HEK293 (cell line): ENCODE measurements at regions not wholly inside any gene's neighbourhood (a gene's known extent, or its start where the extent isn't known, plus 50 kb on each side); places are given as distances from the start of the nearest gene placed in this dataset.

ENCODE experiments used
- CTCF ChIA-PET: fragments of 350-600 bp; formaldehyde crosslinking; extraction: SDS; loops from one replicate; lab custom pipeline; 2021; ENCODE audit warnings: antibody characterized with exemption; lab: Yijun Ruan, JAX
- POLR2A ChIA-PET: fragments of 300-600 bp; formaldehyde crosslinking; extraction: SDS; loops from one replicate; lab custom pipeline; 2020; ENCODE audit warnings: antibody characterized with exemption, inconsistent platforms; lab: Yijun Ruan, JAX
- H3K27ac ChIP-seq: fragments of 200-500 bp; sonication (Bioruptor generic); 2 replicates; pipeline ENCODE4 v1.5.1; 2014; ENCODE audit warnings: low read depth, low read length, control low read depth, inconsistent platforms; ENCODE audit errors: extremely low read depth
- H3K36me3 ChIP-seq, 2 experiments: fragments of 200-500 bp in 1 of 2; sonication (Bioruptor generic) in 1 of 2; 1 replicate in 1 of 2; 2 replicates in 1 of 2; pipeline ENCODE4 v1.5.1; 2014 to 2017; ENCODE audit warnings: inconsistent platforms in 2 of 2, low read length in 2 of 2; ENCODE audit not compliant: control insufficient read depth in 2 of 2, insufficient read depth in 1 of 2
- H3K4me1 ChIP-seq: fragments of 200-500 bp; sonication (Bioruptor generic); 2 replicates; pipeline ENCODE4 v1.5.1; 2014; ENCODE audit warnings: mild to moderate bottlenecking, low read length, inconsistent platforms; ENCODE audit not compliant: control insufficient read depth, insufficient read depth
- H3K4me3 ChIP-seq: 2 replicates; pipeline ENCODE4 v1.5.1; 2011; ENCODE audit warnings: low read depth, mild to moderate bottlenecking, control low read depth, low read length, moderate library complexity
- H3K9me3 ChIP-seq: fragments of 200-500 bp; sonication (Bioruptor generic); 2 replicates; pipeline ENCODE4 v1.5.1; 2014; ENCODE audit warnings: low read depth, low read length, inconsistent platforms; ENCODE audit not compliant: control insufficient read depth, insufficient read depth
- BCL11A ChIP-seq: fragments of 450-650 bp; formaldehyde crosslinking; IDR thresholded peaks from 2 replicates; pipeline ENCODE4 v1.5.1; 2016; ENCODE audit warnings: low read depth, missing biosample characterization, missing genetic modification characterization
- BCL11B ChIP-seq: fragments of 450-650 bp; formaldehyde crosslinking; IDR thresholded peaks from 2 replicates; pipeline ENCODE4 v1.5.1; 2016; ENCODE audit warnings: low read depth, missing biosample characterization, missing genetic modification characterization
- HIC1 ChIP-seq: fragments of 450-650 bp; formaldehyde crosslinking; IDR thresholded peaks from 2 replicates; pipeline ENCODE4 v1.5.1; 2016; ENCODE audit warnings: missing biosample characterization, missing genetic modification characterization
- KLF10 ChIP-seq: fragments of 450-650 bp; IDR thresholded peaks from 2 replicates; pipeline ENCODE4 v1.5.1; 2018; ENCODE audit warnings: missing biosample characterization, mild to moderate bottlenecking, missing genetic modification characterization
- KLF8 ChIP-seq: fragments of 450-650 bp; formaldehyde crosslinking; IDR thresholded peaks from 2 replicates; pipeline ENCODE4 v1.5.1; 2016; ENCODE audit warnings: missing biosample characterization, missing genetic modification characterization
- SCRT1 ChIP-seq: fragments of 450-650 bp; formaldehyde crosslinking; IDR thresholded peaks from 2 replicates; pipeline ENCODE4 v1.5.1; 2016; ENCODE audit warnings: missing biosample characterization, missing genetic modification characterization, borderline replicate concordance
- SP2 ChIP-seq: fragments of 450-650 bp; formaldehyde crosslinking; IDR thresholded peaks from 2 replicates; pipeline ENCODE4 v1.5.1; 2016; ENCODE audit warnings: missing biosample characterization, missing genetic modification characterization
- ZNF133 ChIP-seq: fragments of 450-650 bp; formaldehyde crosslinking; IDR thresholded peaks from 2 replicates; pipeline ENCODE4 v1.5.1; 2016; ENCODE audit warnings: missing biosample characterization, missing genetic modification characterization
- ZNF138 ChIP-seq: fragments of 450-650 bp; formaldehyde crosslinking; IDR thresholded peaks from 2 replicates; pipeline ENCODE4 v1.5.1; 2016; ENCODE audit warnings: missing biosample characterization, missing genetic modification characterization, borderline replicate concordance
- ZNF148 ChIP-seq: fragments of 450-650 bp; formaldehyde crosslinking; IDR thresholded peaks from 2 replicates; pipeline ENCODE4 v1.5.0; 2017; ENCODE audit warnings: missing biosample characterization, missing genetic modification characterization, borderline replicate concordance
- ZNF280C ChIP-seq: fragments of 450-650 bp; formaldehyde crosslinking; IDR thresholded peaks from 2 replicates; pipeline ENCODE4 v1.5.1; 2016; ENCODE audit warnings: missing biosample characterization, missing genetic modification characterization
- ZNF280D ChIP-seq: fragments of 450-650 bp; formaldehyde crosslinking; IDR thresholded peaks from 2 replicates; pipeline ENCODE4 v1.5.1; 2016; ENCODE audit warnings: missing biosample characterization, missing genetic modification characterization
- ZNF292 ChIP-seq: fragments of 450-650 bp; formaldehyde crosslinking; IDR thresholded peaks from 2 replicates; pipeline ENCODE4 v1.5.1; 2016; ENCODE audit warnings: low read depth, missing biosample characterization, missing genetic modification characterization, borderline replicate concordance
- ZNF362 ChIP-seq: fragments of 450-650 bp; formaldehyde crosslinking; IDR thresholded peaks from 2 replicates; pipeline ENCODE4 v1.5.1; 2016; ENCODE audit warnings: missing biosample characterization, missing genetic modification characterization
- ZNF658 ChIP-seq: fragments of 450-650 bp; formaldehyde crosslinking; IDR thresholded peaks from 2 replicates; pipeline ENCODE4; 2016; ENCODE audit warnings: missing biosample characterization, missing genetic modification characterization
- ZNF664 ChIP-seq: fragments of 450-650 bp; formaldehyde crosslinking; IDR thresholded peaks from 2 replicates; pipeline ENCODE4 v1.5.1; 2016; ENCODE audit warnings: missing biosample characterization, missing genetic modification characterization
- ZNF830 ChIP-seq: fragments of 450-650 bp; IDR thresholded peaks from 2 replicates; pipeline ENCODE4 v1.5.0; 2018; ENCODE audit warnings: missing biosample characterization, missing genetic modification characterization, low read depth, mild to moderate bottlenecking, moderate library complexity
- ZNF843 ChIP-seq: fragments of 450-650 bp; formaldehyde crosslinking; IDR thresholded peaks from 2 replicates; pipeline ENCODE4 v1.5.1; 2016; ENCODE audit warnings: missing biosample characterization, missing genetic modification characterization

- Histone ChIP-seq H3K9me3 (no peaks in the 10 kb centered on the region), H3K4me1 (no peaks in the 10 kb centered on the region), H3K36me3 (no peaks in the 10 kb centered on the region), H3K27ac (no peak overlapping the region), H3K4me3 (no peak overlapping the region)
- TF ChIP-seq HIC1 (tag by site-specific recombination) (no peak), ZNF280C (tag by site-specific recombination) (no peak), ZNF292 (tag by site-specific recombination) (no peak), ZNF138 (tag by site-specific recombination) (no peak), KLF10 (tag by site-specific recombination) (no peak), ZNF843 (tag by site-specific recombination) (no peak), BCL11A (tag by site-specific recombination) (no peak), ZNF664 (no peak), ZNF658 (no peak), SCRT1 (tag by site-specific recombination) (no peak), ZNF133 (no peak), ZNF148 (no peak), ZNF830 (tag by site-specific recombination) (no peak), SP2 (tag by site-specific recombination) (no peak), ZNF362 (tag by site-specific recombination) (no peak), ZNF280D (tag by site-specific recombination) (no peak), KLF8 (tag by site-specific recombination) (no peak), BCL11B (tag by site-specific recombination) (no peak)
- POLR2A ChIA-PET, result no interaction called here
- CTCF ChIA-PET, result no interaction called here
Observed at GRCh38 chr21:30935121-30935888, 53.9 kb upstream of the KRTAP11-1 start.
